Suprapubic skin (tissue), 4 donors: ENCODE measurements at regions not wholly inside any gene's neighbourhood (a gene's known extent, or its start where the extent isn't known, plus 50 kb on each side); places are given as distances from the start of the nearest gene placed in this dataset.

Source experiments
- DNase-seq, 2 donors: peaks; one replicate each; pipeline ENCODE4 v3.0.0-alpha.2; 2019; ENCODE audit warnings: low spot score in 2 of 2
- H3K27ac ChIP-seq: fragments of 200-600 bp; sonication (generic); one replicate; pipeline ENCODE4 v1.5.1; 2019
- H3K27me3 ChIP-seq: fragments of 200-600 bp; sonication (generic); one replicate; pipeline ENCODE4 v1.5.1; 2019
- H3K36me3 ChIP-seq: fragments of 200-600 bp; sonication (generic); one replicate; pipeline ENCODE4 v1.5.1; 2019
- H3K4me1 ChIP-seq: fragments of 200-600 bp; sonication (generic); one replicate; pipeline ENCODE4 v1.5.1; 2019
- H3K4me3 ChIP-seq: fragments of 200-600 bp; sonication (generic); one replicate; pipeline ENCODE4 v1.5.1; 2019; ENCODE audit warnings: mild to moderate bottlenecking
- H3K9me3 ChIP-seq: fragments of 200-600 bp; sonication (generic); one replicate; pipeline ENCODE4 v1.5.1; 2019
- EP300 ChIP-seq: sonication (generic); formaldehyde crosslinking; IDR thresholded peaks from one replicate; pipeline ENCODE4 v1.6.1; 2017; ENCODE audit warnings: antibody characterized with exemption
- POLR2A ChIP-seq, 2 donors: fragments of 450-650 bp; IDR thresholded peaks; one replicate each; pipeline ENCODE4 v1.6.1; 2017; ENCODE audit warnings: antibody characterized with exemption in 2 of 2, mild to moderate bottlenecking in 2 of 2, moderate library complexity in 2 of 2
- POLR2AphosphoS5 ChIP-seq, 3 donors: sonication (generic); formaldehyde crosslinking; IDR thresholded peaks; one replicate each; pipeline ENCODE4 v1.6.1; 2017; ENCODE audit warnings: antibody characterized with exemption in 3 of 3
- WGBS: methylation state at CpG from one replicate; pipeline ENCODE4 v1.1.5; 2018; 5-methylcytosine and 5-hydroxymethylcytosine counted together
- TF ChIP-seq, protein P1 (sequence below), 2 donors: fragments of 200-600 bp in 1 of 2; fragments of 450-650 bp in 1 of 2; sonication (generic) in 1 of 2; IDR thresholded peaks; one replicate each; pipeline ENCODE4 v1.5.1; 2016 to 2019; ENCODE audit warnings: antibody characterized with exemption in 2 of 2, mild to moderate bottlenecking in 1 of 2, moderate library complexity in 1 of 2

DNA sequence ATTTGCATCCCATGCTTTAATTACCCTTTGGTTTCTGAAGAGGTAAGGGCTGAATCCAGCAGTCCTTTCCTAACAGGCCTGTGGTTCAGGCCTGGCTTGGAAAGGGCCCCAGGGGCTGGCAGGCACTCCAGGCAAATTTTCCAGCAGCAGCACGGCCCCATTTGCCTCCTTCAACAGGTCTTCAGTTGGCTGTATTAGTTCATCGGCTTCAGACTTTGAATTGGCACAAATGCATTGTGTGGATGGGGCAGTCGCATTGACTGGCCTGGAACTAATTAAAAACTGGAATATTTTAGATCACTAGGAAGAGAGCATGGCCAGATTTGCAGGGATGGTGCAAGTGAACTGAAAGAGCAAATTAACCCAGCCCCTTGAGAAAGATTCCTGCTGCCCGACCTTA is 207.8 kb upstream of the MCTP2 start:
- no peak for DNase-seq
- no peak overlapping the region for H3K27ac ChIP-seq
- peaks cover 14% of the 10 kb centered on the region for H3K4me1 ChIP-seq
- WGBS = 53% methylated on average over 4 of the region's 4 CpGs
- no peak overlapping the region for H3K4me3 ChIP-seq
- TF ChIP-seq POLR2AphosphoS5 (IDR thresholded peaks at IDR 0.05) (no peak), EP300 (no peak), POLR2A (IDR thresholded peaks at IDR 0.05) (no peak)
- TF ChIP-seq, protein P1, sequence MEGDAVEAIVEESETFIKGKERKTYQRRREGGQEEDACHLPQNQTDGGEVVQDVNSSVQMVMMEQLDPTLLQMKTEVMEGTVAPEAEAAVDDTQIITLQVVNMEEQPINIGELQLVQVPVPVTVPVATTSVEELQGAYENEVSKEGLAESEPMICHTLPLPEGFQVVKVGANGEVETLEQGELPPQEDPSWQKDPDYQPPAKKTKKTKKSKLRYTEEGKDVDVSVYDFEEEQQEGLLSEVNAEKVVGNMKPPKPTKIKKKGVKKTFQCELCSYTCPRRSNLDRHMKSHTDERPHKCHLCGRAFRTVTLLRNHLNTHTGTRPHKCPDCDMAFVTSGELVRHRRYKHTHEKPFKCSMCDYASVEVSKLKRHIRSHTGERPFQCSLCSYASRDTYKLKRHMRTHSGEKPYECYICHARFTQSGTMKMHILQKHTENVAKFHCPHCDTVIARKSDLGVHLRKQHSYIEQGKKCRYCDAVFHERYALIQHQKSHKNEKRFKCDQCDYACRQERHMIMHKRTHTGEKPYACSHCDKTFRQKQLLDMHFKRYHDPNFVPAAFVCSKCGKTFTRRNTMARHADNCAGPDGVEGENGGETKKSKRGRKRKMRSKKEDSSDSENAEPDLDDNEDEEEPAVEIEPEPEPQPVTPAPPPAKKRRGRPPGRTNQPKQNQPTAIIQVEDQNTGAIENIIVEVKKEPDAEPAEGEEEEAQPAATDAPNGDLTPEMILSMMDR (IDR thresholded peaks at IDR 0.05) = no peak
- H3K36me3 ChIP-seq = no peaks in the 10 kb centered on the region
- H3K9me3 ChIP-seq = no peaks in the 10 kb centered on the region
- H3K27me3 ChIP-seq = no peaks in the 10 kb centered on the region

DNA sequence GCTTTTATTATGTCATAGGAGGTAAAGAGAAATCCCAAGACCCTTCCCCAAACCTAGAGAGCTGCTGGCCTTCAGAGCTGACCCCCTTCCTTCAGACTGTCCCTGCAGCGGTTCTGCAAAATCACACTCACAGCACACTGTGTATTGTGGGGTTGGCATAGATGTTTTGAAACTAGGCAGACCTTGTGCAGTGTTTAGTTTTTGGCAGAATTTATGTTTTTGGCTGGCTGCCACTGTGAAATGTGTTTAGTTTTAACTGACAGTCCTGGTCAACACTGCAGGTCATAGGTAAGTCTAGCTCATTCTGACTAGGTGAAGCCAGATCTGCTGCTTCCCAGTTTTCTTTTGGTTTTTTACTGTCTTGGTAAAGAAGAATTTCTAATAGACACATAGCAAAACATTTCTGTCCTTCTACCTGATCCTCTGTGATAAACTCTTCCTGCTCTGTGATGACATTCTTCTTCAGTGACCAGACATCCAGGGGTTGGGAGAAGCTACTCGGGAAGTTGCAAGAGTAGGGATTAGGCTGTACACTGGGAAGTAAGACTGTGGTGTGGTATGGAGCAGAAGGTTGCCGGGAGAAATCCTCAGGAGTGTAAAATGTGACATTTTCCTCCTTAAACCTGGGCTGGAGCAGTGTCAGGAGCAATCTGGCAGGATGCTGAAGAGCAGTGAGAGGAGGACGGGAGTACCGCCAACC is 209.6 kb upstream of the MCTP2 start:
- 86% methylated on average over 5 of the region's 5 CpGs for WGBS
- Histone ChIP-seq H3K9me3 (no peaks in the 10 kb centered on the region), H3K4me1 (peaks cover 14% of the 10 kb centered on the region), H3K4me3 (no peak overlapping the region), H3K27me3 (no peaks in the 10 kb centered on the region), H3K27ac (no peak overlapping the region), H3K36me3 (no peaks in the 10 kb centered on the region)
- DNase-seq = no peak
- TF ChIP-seq POLR2AphosphoS5 (IDR thresholded peaks at IDR 0.05) = no peak
- no peak for TF ChIP-seq EP300
- no peak for TF ChIP-seq POLR2A (IDR thresholded peaks at IDR 0.05)
- TF ChIP-seq, protein P1 (IDR thresholded peaks at IDR 0.05) = no peak

DNA sequence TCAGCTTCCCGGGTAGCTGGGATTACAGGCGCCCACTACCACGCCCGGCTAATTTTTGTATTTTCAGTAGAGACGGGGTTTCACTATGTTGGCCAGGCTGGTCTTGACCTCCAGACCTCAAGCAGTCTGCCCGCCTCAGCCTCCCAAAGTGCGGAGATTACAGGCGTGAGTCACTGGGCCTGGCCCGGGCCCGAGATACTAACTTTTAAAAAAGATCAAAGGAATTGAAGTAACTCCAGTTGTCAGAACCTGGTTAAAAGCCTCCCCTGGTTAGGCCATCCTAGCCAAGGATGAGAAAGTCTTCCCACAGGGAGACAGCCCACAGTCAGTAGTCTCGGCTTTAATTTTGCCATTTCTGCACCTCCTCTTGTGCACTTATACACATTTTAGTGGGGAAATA is 212.3 kb upstream of the MCTP2 start:
- peaks cover 7% of the 10 kb centered on the region for H3K4me1 ChIP-seq
- no peaks in the 10 kb centered on the region for H3K27me3 ChIP-seq
- no peak overlapping the region for H3K27ac ChIP-seq
- H3K4me3 ChIP-seq = no peak overlapping the region
- DNase-seq = no peak
- no peaks in the 10 kb centered on the region for H3K36me3 ChIP-seq
- TF ChIP-seq, protein P1 (IDR thresholded peaks at IDR 0.05) = no peak
- no peak for TF ChIP-seq POLR2A (IDR thresholded peaks at IDR 0.05)
- no peak for TF ChIP-seq POLR2AphosphoS5 (IDR thresholded peaks at IDR 0.05)
- no peak for TF ChIP-seq EP300
- H3K9me3 ChIP-seq = no peaks in the 10 kb centered on the region
- WGBS = 95% methylated on average over 11 of the region's 11 CpGs

DNA sequence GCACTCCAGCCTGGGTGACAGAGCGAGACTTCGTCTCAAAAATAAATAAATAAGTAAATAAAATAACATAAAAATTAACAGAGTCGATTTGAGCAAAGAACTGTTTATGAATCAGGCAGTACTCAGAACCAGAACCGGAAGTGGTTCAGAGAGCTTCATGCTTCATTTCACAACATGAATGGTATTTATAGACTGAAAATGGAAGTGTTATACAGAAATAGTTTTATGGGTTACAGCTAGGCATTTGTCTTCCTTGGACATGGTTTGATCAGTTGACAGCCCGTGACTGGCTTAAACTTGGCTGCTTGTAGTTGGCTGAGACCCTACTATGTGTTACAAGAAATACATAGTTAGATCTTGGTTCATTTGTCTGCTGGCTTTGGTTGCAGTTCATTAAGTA is 216.0 kb upstream of the MCTP2 start:
- H3K36me3 ChIP-seq = no peaks in the 10 kb centered on the region
- H3K4me3 ChIP-seq = no peak overlapping the region
- H3K9me3 ChIP-seq = no peaks in the 10 kb centered on the region
- DNase-seq = no peak
- WGBS = 87% methylated on average over 5 of the region's 5 CpGs
- H3K4me1 ChIP-seq = no peaks in the 10 kb centered on the region
- no peaks in the 10 kb centered on the region for H3K27me3 ChIP-seq
- TF ChIP-seq EP300 (no peak), POLR2AphosphoS5 (IDR thresholded peaks at IDR 0.05) (no peak), POLR2A (IDR thresholded peaks at IDR 0.05) (no peak)
- TF ChIP-seq, protein P1 (IDR thresholded peaks at IDR 0.05) = no peak
- H3K27ac ChIP-seq = no peak overlapping the region

DNA sequence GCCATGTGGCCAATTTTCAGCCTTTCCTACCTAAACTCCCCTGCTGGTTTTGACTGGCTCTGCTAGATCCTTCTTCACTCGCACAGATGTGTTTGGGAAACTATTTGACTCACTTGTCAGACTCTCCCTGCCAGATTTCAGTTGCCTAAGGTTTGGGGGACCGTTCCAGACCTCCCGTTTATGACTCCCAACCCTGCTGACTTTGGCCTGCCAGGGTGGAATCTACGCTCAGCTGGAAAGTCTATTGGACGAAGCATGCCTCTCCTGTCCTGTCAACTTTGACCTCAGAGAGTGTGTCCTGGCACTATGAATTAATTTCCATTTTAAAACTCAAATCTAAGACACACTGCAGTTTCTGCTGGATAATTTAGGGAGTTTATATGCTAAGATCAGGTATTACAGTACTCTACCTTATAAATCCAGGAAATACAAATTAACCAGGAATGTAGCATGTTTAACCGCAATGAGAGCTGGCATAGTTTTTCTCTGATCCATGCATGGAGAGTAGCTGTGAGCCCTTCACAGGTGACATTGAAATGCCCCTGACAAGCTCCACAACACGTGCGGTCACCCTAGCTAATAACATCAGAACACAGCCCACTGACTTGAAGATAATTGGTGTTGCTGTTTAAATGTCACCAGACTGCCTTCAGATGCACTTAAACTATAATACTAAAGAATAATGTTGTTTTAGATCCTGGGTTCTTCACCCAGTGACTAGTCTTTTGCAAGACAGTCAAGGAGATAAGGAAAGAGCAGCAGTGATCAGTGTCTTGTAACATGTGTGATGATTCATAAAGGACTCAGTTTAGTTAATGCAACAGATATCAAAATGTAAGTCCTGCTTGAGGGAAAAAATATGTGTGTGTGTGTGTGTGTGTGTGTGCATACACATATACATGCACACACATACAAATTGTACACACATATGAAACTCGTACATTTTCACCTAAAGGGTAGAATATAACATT is 223.0 kb upstream of the MCTP2 start:
- Histone ChIP-seq H3K9me3 (no peaks in the 10 kb centered on the region), H3K27me3 (no peaks in the 10 kb centered on the region), H3K4me3 (no peak overlapping the region), H3K27ac (no peak overlapping the region), H3K36me3 (no peaks in the 10 kb centered on the region), H3K4me1 (peaks cover 3% of the 10 kb centered on the region)
- no peak for DNase-seq
- WGBS = 77% methylated on average over 9 of the region's 9 CpGs
- no peak for TF ChIP-seq EP300
- no peak for TF ChIP-seq POLR2AphosphoS5 (IDR thresholded peaks at IDR 0.05)
- TF ChIP-seq, protein P1 (IDR thresholded peaks at IDR 0.05) = no peak
